CD4-positive, alpha-beta memory T cell (primary cell): ENCODE measurements at regions not wholly inside any gene's neighbourhood (a gene's known extent, or its start where the extent isn't known, plus 50 kb on each side); places are given as distances from the start of the nearest gene placed in this dataset.

ENCODE experiments used
- CTCF ChIA-PET: fragments of 350-600 bp; sonication (Branson Sonifier 250); formaldehyde crosslinking; loops from one replicate; lab custom pipeline; 2021; ENCODE audit warnings: inconsistent platforms; ENCODE audit not compliant: partially characterized antibody; lab: Charles Lee
- POLR2A ChIA-PET: fragments of 350-600 bp; sonication (Branson Sonifier 250); formaldehyde crosslinking; loops from one replicate; lab custom pipeline; 2021; ENCODE audit not compliant: partially characterized antibody; lab: Charles Lee
- DNase-seq, 5 donors: peaks; one replicate each; pipeline versions ENCODE4 v3.0.0 to v3.0.0-alpha.2; 2020 to 2022; ENCODE audit warnings: mixed read lengths in 1 of 5
- H3K27ac ChIP-seq: one replicate; pipeline ENCODE4 v1.7.0; 2013; ENCODE audit warnings: low read depth, low read length
- H3K27me3 ChIP-seq: 2 replicates; pipeline ENCODE4 v1.7.0; 2013; ENCODE audit warnings: mild to moderate bottlenecking, low read length, moderate library complexity; ENCODE audit not compliant: insufficient read depth
- H3K36me3 ChIP-seq: 2 replicates; pipeline ENCODE4 v1.7.0; 2013; ENCODE audit warnings: mild to moderate bottlenecking, low read length, moderate library complexity; ENCODE audit not compliant: insufficient read depth
- H3K4me1 ChIP-seq: 2 replicates; pipeline ENCODE4 v1.7.0; 2013; ENCODE audit warnings: mild to moderate bottlenecking, low read length, moderate library complexity; ENCODE audit not compliant: insufficient read depth
- H3K4me3 ChIP-seq, 2 donors: one replicate each; pipeline ENCODE4 v1.7.0; 2013; ENCODE audit warnings: low read length in 2 of 2, mild to moderate bottlenecking in 1 of 2
- H3K9me3 ChIP-seq, 2 donors: one replicate each; pipeline ENCODE4 v1.7.0; 2013; ENCODE audit warnings: low read length in 2 of 2, control low read depth in 1 of 2; ENCODE audit not compliant: control insufficient read depth in 1 of 2
- H3K27ac Mint-ChIP-seq, 7 donors: one replicate each; pipeline ENCODE4 v1.8.0; 2020 to 2021; ENCODE audit warnings: mixed read lengths in 7 of 7, mild to moderate bottlenecking in 6 of 7, inconsistent platforms in 3 of 7, moderate library complexity in 3 of 7
- H3K27me3 Mint-ChIP-seq, 2 donors: one replicate each; pipeline ENCODE4 v1.8.0; 2020 to 2021; ENCODE audit warnings: mixed read lengths in 2 of 2
- H3K36me3 Mint-ChIP-seq, 2 donors: one replicate each; pipeline ENCODE4 v1.8.0; 2020 to 2021; ENCODE audit warnings: mixed read lengths in 2 of 2, inconsistent platforms in 1 of 2, mild to moderate bottlenecking in 1 of 2
- H3K4me1 Mint-ChIP-seq, 4 donors: one replicate each; pipeline ENCODE4 v1.8.0; 2020 to 2021; ENCODE audit warnings: mixed read lengths in 4 of 4, mild to moderate bottlenecking in 1 of 4
- H3K4me3 Mint-ChIP-seq, 8 donors: one replicate each; pipeline ENCODE4 v1.8.0; 2020 to 2021; ENCODE audit warnings: mixed read lengths in 8 of 8, mild to moderate bottlenecking in 7 of 8, moderate library complexity in 6 of 8, inconsistent platforms in 3 of 8
- H3K9me3 Mint-ChIP-seq, 8 donors: one replicate each; pipeline ENCODE4 v1.8.0; 2020 to 2021; ENCODE audit warnings: mixed read lengths in 8 of 8, mild to moderate bottlenecking in 5 of 8, inconsistent platforms in 3 of 8, moderate library complexity in 1 of 8
- intact Hi-C: fragments of 100-400 bp; cut with micrococcal nuclease; formaldehyde crosslinking; loops from one replicate; pipeline ENCODE4 v1.15.1; 2023

- H3K4me3 Mint-ChIP-seq = no peak overlapping the region
- no peaks in the 10 kb centered on the region for H3K4me1 Mint-ChIP-seq
- no peaks in the 10 kb centered on the region for H3K27me3 Mint-ChIP-seq
- peaks cover 0 to 18% (median 2%) of the 10 kb centered on the region in 8 donors for H3K9me3 Mint-ChIP-seq
- H3K9me3 ChIP-seq = no peaks in the 10 kb centered on the region
- H3K27ac ChIP-seq = no peak overlapping the region
- intact Hi-C loops = no loop called here
- H3K36me3 Mint-ChIP-seq = no peaks in the 10 kb centered on the region
- H3K27me3 ChIP-seq = no peaks in the 10 kb centered on the region
- H3K4me3 ChIP-seq = no peak overlapping the region
- H3K36me3 ChIP-seq = no peaks in the 10 kb centered on the region
- POLR2A ChIA-PET = no interaction called here
- H3K27ac Mint-ChIP-seq = no peak overlapping the region
- CTCF ChIA-PET = no interaction called here
- DNase-seq = no peak
- no peaks in the 10 kb centered on the region for H3K4me1 ChIP-seq
These were observed 916.6 kb upstream of the CELF2 start for GRCh38 chr10:10101106-10101505.

- Mint-ChIP-seq H3K4me3 (no peak overlapping the region), H3K36me3 (no peaks in the 10 kb centered on the region), H3K27me3 (no peaks in the 10 kb centered on the region), H3K9me3 (peaks cover 0 to 12% (median 4%) of the 10 kb centered on the region in 8 donors), H3K4me1 (no peaks in the 10 kb centered on the region), H3K27ac (no peak overlapping the region)
- ChIA-PET POLR2A (no interaction called here), CTCF (no interaction called here)
- no peak for DNase-seq
- intact Hi-C loops = no loop called here
- no peaks in the 10 kb centered on the region for H3K36me3 ChIP-seq
- no peak overlapping the region for H3K4me3 ChIP-seq
- no peaks in the 10 kb centered on the region for H3K27me3 ChIP-seq
- no peak overlapping the region for H3K27ac ChIP-seq
- no peaks in the 10 kb centered on the region for H3K4me1 ChIP-seq
- no peaks in the 10 kb centered on the region for H3K9me3 ChIP-seq
These were observed 906.7 kb upstream of the CELF2 start for GRCh38 chr10:10110844-10111490.

GRCh38 chr10:10118131-10118530 is 899.5 kb upstream of the CELF2 start:
- ChIA-PET POLR2A (no interaction called here), CTCF (no interaction called here)
- H3K36me3 Mint-ChIP-seq = no peaks in the 10 kb centered on the region
- Histone ChIP-seq H3K36me3 (no peaks in the 10 kb centered on the region), H3K4me3 (no peak overlapping the region), H3K27me3 (no peaks in the 10 kb centered on the region), H3K4me1 (no peaks in the 10 kb centered on the region), H3K9me3 (no peaks in the 10 kb centered on the region), H3K27ac (no peak overlapping the region)
- intact Hi-C loops = no loop called here
- H3K27me3 Mint-ChIP-seq = peaks cover 0 to 6% of the 10 kb centered on the region in 2 donors
- H3K9me3 Mint-ChIP-seq = peaks cover 0 to 9% (median 4%) of the 10 kb centered on the region in 8 donors
- DNase-seq = no peak
- H3K27ac Mint-ChIP-seq = no peak overlapping the region
- no peak overlapping the region for H3K4me3 Mint-ChIP-seq
- no peaks in the 10 kb centered on the region for H3K4me1 Mint-ChIP-seq

GRCh38 chr10:10120671-10121070 is 897.0 kb upstream of the CELF2 start:
- Histone ChIP-seq H3K9me3 (no peaks in the 10 kb centered on the region), H3K36me3 (no peaks in the 10 kb centered on the region), H3K27ac (no peak overlapping the region), H3K27me3 (no peaks in the 10 kb centered on the region), H3K4me3 (no peak overlapping the region), H3K4me1 (no peaks in the 10 kb centered on the region)
- DNase-seq = no peak
- peaks cover 2 to 6% of the 10 kb centered on the region in 2 donors for H3K27me3 Mint-ChIP-seq
- no peak overlapping the region for H3K4me3 Mint-ChIP-seq
- ChIA-PET CTCF (no interaction called here), POLR2A (no interaction called here)
- peaks cover 0 to 10% (median under 1%) of the 10 kb centered on the region in 8 donors for H3K9me3 Mint-ChIP-seq
- no peaks in the 10 kb centered on the region for H3K4me1 Mint-ChIP-seq
- intact Hi-C loops = no loop called here
- H3K36me3 Mint-ChIP-seq = no peaks in the 10 kb centered on the region
- no peak overlapping the region for H3K27ac Mint-ChIP-seq

GRCh38 chr10:10125676-10126075 is 892.0 kb upstream of the CELF2 start:
- no peaks in the 10 kb centered on the region for H3K27me3 ChIP-seq
- intact Hi-C loops = no loop called here
- no peaks in the 10 kb centered on the region for H3K4me1 ChIP-seq
- ChIA-PET CTCF (no interaction called here), POLR2A (no interaction called here)
- H3K4me3 ChIP-seq = no peak overlapping the region
- Mint-ChIP-seq H3K4me3 (no peak overlapping the region), H3K27me3 (peaks cover 0 to 3% of the 10 kb centered on the region in 2 donors), H3K27ac (no peak overlapping the region), H3K36me3 (no peaks in the 10 kb centered on the region), H3K9me3 (peaks cover 0 to 1% (median 0%) of the 10 kb centered on the region in 8 donors), H3K4me1 (no peaks in the 10 kb centered on the region)
- H3K9me3 ChIP-seq = no peaks in the 10 kb centered on the region
- no peak for DNase-seq
- H3K27ac ChIP-seq = no peak overlapping the region
- no peaks in the 10 kb centered on the region for H3K36me3 ChIP-seq

GRCh38 chr10:10126218-10126617 is 891.5 kb upstream of the CELF2 start:
- CTCF ChIA-PET = no interaction called here
- POLR2A ChIA-PET = no interaction called here
- H3K27me3 Mint-ChIP-seq = peaks cover 0 to 3% of the 10 kb centered on the region in 2 donors
- no peaks in the 10 kb centered on the region for H3K4me1 Mint-ChIP-seq
- no peak overlapping the region for H3K4me3 Mint-ChIP-seq
- H3K27ac Mint-ChIP-seq = no peak overlapping the region
- no peak for DNase-seq
- Histone ChIP-seq H3K27me3 (no peaks in the 10 kb centered on the region), H3K4me3 (no peak overlapping the region), H3K27ac (no peak overlapping the region), H3K36me3 (no peaks in the 10 kb centered on the region), H3K9me3 (no peaks in the 10 kb centered on the region), H3K4me1 (no peaks in the 10 kb centered on the region)
- no peaks in the 10 kb centered on the region for H3K36me3 Mint-ChIP-seq
- H3K9me3 Mint-ChIP-seq = peaks cover 0 to 1% (median 0%) of the 10 kb centered on the region in 8 donors
- intact Hi-C loops = no loop called here

- no peak overlapping the region for H3K4me3 Mint-ChIP-seq
- Histone ChIP-seq H3K4me1 (no peaks in the 10 kb centered on the region), H3K27ac (no peak overlapping the region), H3K36me3 (no peaks in the 10 kb centered on the region), H3K4me3 (no peak overlapping the region), H3K9me3 (no peaks in the 10 kb centered on the region), H3K27me3 (no peaks in the 10 kb centered on the region)
- POLR2A ChIA-PET = no interaction called here
- CTCF ChIA-PET = no interaction called here
- no peak overlapping the region for H3K27ac Mint-ChIP-seq
- intact Hi-C loops = no loop called here
- no peaks in the 10 kb centered on the region for H3K36me3 Mint-ChIP-seq
- peaks cover 1 to 3% of the 10 kb centered on the region in 2 donors for H3K27me3 Mint-ChIP-seq
- peaks cover 0 to 1% (median 0%) of the 10 kb centered on the region in 8 donors for H3K9me3 Mint-ChIP-seq
- DNase-seq = no peak
- no peaks in the 10 kb centered on the region for H3K4me1 Mint-ChIP-seq
These were observed 889.3 kb upstream of the CELF2 start for GRCh38 chr10:10128387-10128786.
